ENCODE measurements at regions not wholly inside any gene's neighbourhood (a gene's known extent, or its start where the extent isn't known, plus 50 kb on each side); places are given as distances from the start of the nearest gene placed in this dataset.

DNA sequence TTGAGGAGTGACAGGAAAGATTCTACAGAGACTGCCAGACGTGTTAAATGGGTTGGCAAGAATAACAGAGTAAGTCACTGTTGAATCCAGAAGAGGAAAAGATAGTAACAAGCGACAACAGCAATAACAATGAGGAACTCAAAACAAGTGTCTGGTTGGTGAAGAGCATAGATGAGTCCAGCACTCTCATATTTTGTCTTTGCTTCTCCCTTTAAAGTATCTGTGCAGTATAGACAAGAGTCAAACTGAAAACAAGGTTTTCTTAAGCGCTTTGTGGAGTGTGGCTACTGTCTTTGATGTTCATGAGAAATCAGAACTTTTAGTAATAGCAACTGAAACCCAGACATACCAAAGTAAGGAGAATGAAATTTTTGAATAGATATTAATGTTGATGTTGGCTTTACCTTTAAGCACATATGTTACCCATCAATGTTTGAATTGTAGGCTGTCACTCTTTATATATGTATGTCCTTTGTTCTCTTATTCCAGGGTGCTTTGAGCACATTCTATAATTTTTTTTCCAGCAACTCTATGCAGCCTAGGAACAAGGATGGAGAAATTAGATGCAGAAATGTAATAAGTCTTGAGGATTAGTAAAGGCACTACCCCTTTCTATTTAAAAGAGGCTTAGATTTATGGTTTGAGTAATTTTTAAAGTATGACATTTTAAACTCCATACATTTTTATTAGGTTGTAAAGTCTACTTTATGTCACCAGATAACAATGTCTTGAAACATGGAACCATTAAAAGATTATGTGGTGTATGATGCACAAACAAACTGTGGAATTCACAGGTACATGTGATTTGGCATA is 185.5 kb downstream of the NFKBIZ start:
- Histone ChIP-seq H3K36me3 (ENCODE audit: control insufficient read depth in 2 of 2, insufficient read depth in 1 of 2, low read length in 2 of 2) (no peaks in the 10 kb centered on the region), H3K9me3 (ENCODE audit: control insufficient read depth, insufficient read depth, low read depth, low read length) (no peaks in the 10 kb centered on the region), H3K4me1 (ENCODE audit: control insufficient read depth, insufficient read depth, low read length) (no peaks in the 10 kb centered on the region), H3K27ac (ENCODE audit: extremely low read depth, low read depth, low read length) (no peak overlapping the region), H3K4me3 (ENCODE audit: low read depth, low read length) (no peak overlapping the region)
- CTCF ChIA-PET, result no interaction called here
- POLR2A ChIA-PET, result no interaction called here
- peak; percentile 34; the same call in 1 of the 2 replicates for TF ChIP-seq FEZF1 (tag by site-specific recombination; IDR thresholded peaks at IDR 0.05)
- TF ChIP-seq, protein P1, sequence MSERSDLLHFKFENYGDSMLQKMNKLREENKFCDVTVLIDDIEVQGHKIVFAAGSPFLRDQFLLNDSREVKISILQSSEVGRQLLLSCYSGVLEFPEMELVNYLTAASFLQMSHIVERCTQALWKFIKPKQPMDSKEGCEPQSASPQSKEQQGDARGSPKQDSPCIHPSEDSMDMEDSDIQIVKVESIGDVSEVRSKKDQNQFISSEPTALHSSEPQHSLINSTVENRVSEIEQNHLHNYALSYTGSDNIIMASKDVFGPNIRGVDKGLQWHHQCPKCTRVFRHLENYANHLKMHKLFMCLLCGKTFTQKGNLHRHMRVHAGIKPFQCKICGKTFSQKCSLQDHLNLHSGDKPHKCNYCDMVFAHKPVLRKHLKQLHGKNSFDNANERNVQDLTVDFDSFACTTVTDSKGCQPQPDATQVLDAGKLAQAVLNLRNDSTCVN (tag by site-specific recombination; optimal IDR thresholded peaks at IDR 0.05), result no peak
- TF ChIP-seq IKZF3 (tag by site-specific recombination; IDR thresholded peaks at IDR 0.05), result no peak
- TF ChIP-seq ZNF843 (tag by site-specific recombination; IDR thresholded peaks at IDR 0.05), result peak; percentile 46; the same call in 1 of the 2 replicates
- no peak for TF ChIP-seq ZNF548 (tag by site-specific recombination; IDR thresholded peaks at IDR 0.05)

DNA sequence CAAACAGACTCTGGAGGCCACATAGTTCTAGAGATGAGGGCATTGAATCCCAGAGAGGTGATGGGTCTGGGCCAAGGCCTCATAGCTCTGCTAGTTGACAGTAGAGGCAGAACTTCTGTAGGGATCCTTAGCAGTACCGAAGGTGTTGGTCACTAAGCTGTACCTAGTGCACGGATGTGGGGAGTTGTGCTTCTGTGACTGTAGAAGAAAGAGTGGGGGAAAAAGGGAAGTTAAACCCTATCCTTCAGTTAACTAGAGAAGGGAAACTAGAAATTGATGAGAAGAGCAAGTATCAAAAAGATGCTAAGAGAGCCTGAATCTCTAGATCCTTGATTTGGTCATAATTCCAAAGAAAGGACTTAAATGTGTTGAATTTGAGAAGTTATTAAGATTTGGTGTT is 186.7 kb downstream of the NFKBIZ start:
- Histone ChIP-seq H3K36me3 (ENCODE audit: control insufficient read depth in 2 of 2, insufficient read depth in 1 of 2, low read length in 2 of 2) (no peaks in the 10 kb centered on the region), H3K4me3 (ENCODE audit: low read depth, low read length) (no peak overlapping the region), H3K27ac (ENCODE audit: extremely low read depth, low read depth, low read length) (no peak overlapping the region), H3K4me1 (ENCODE audit: control insufficient read depth, insufficient read depth, low read length) (no peaks in the 10 kb centered on the region), H3K9me3 (ENCODE audit: control insufficient read depth, insufficient read depth, low read depth, low read length) (no peaks in the 10 kb centered on the region)
- TF ChIP-seq KLF8 (tag by site-specific recombination; IDR thresholded peaks at IDR 0.05), result no peak
- TF ChIP-seq ZNF707 (tag by site-specific recombination; IDR thresholded peaks at IDR 0.05), result no peak
- TF ChIP-seq SCRT2 (tag by site-specific recombination; IDR thresholded peaks at IDR 0.05), result no peak
- TF ChIP-seq SP2 (tag by site-specific recombination; IDR thresholded peaks at IDR 0.05), result no peak
- TF ChIP-seq SCRT1 (tag by site-specific recombination; IDR thresholded peaks at IDR 0.05; ENCODE audit: borderline replicate concordance), result no peak
- TF ChIP-seq GFI1B (tag by site-specific recombination; IDR thresholded peaks at IDR 0.05), result no peak
- no peak for TF ChIP-seq ZNF544 (tag by site-specific recombination; IDR thresholded peaks at IDR 0.05)
- TF ChIP-seq, protein P2, sequence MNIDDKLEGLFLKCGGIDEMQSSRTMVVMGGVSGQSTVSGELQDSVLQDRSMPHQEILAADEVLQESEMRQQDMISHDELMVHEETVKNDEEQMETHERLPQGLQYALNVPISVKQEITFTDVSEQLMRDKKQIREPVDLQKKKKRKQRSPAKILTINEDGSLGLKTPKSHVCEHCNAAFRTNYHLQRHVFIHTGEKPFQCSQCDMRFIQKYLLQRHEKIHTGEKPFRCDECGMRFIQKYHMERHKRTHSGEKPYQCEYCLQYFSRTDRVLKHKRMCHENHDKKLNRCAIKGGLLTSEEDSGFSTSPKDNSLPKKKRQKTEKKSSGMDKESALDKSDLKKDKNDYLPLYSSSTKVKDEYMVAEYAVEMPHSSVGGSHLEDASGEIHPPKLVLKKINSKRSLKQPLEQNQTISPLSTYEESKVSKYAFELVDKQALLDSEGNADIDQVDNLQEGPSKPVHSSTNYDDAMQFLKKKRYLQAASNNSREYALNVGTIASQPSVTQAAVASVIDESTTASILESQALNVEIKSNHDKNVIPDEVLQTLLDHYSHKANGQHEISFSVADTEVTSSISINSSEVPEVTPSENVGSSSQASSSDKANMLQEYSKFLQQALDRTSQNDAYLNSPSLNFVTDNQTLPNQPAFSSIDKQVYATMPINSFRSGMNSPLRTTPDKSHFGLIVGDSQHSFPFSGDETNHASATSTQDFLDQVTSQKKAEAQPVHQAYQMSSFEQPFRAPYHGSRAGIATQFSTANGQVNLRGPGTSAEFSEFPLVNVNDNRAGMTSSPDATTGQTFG (tag by site-specific recombination; IDR thresholded peaks at IDR 0.05; ENCODE audit: borderline replicate concordance), result no peak
- TF ChIP-seq ZFP41 (tag by site-specific recombination; IDR thresholded peaks at IDR 0.05; ENCODE audit: borderline replicate concordance), result no peak
- TF ChIP-seq ZNF48 (tag by site-specific recombination; IDR thresholded peaks at IDR 0.05), result no peak
- no peak for TF ChIP-seq ZBTB7A (tag by site-specific recombination; IDR thresholded peaks at IDR 0.05; ENCODE audit: low read depth)
- TF ChIP-seq, protein P3, sequence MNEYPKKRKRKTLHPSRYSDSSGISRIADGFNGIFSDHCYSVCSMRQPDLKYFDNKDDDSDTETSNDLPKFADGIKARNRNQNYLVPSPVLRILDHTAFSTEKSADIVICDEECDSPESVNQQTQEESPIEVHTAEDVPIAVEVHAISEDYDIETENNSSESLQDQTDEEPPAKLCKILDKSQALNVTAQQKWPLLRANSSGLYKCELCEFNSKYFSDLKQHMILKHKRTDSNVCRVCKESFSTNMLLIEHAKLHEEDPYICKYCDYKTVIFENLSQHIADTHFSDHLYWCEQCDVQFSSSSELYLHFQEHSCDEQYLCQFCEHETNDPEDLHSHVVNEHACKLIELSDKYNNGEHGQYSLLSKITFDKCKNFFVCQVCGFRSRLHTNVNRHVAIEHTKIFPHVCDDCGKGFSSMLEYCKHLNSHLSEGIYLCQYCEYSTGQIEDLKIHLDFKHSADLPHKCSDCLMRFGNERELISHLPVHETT (tag by site-specific recombination; IDR thresholded peaks at IDR 0.05), result no peak
- no peak for TF ChIP-seq ZNF560 (tag by site-specific recombination; IDR thresholded peaks at IDR 0.05; ENCODE audit: borderline replicate concordance)
- TF ChIP-seq ZBTB20 (tag by site-specific recombination; IDR thresholded peaks at IDR 0.05), result no peak
- ChIA-PET POLR2A (no interaction called here), CTCF (no interaction called here)

All from HEK293 (cell line).